ENCODE measurements at regions not wholly inside any gene's neighbourhood (a gene's known extent, or its start where the extent isn't known, plus 50 kb on each side); places are given as distances from the start of the nearest gene placed in this dataset.

GRCh38 chr5:62720031-62720441 lies 141.4 kb downstream of the LRRC70 start:
- TF ChIP-seq RAD21 (IDR thresholded peaks at IDR 0.05; ENCODE audit: low read depth) (peak; percentile 41), EGR1 (IDR thresholded peaks at IDR 0.05) (no peak), EP300 (IDR thresholded peaks at IDR 0.05; ENCODE audit: borderline replicate concordance) (no peak)
